GM19467 (cell line): ENCODE measurements at regions not wholly inside any gene's neighbourhood (a gene's known extent, or its start where the extent isn't known, plus 50 kb on each side); places are given as distances from the start of the nearest gene placed in this dataset.

Experiments
- ATAC-seq: cut with Tn5 transposase; IDR thresholded peaks from one replicate; pipeline ENCODE4 v1.9.1; 2021; ENCODE audit warnings: mild to moderate bottlenecking, moderate library complexity; ENCODE audit not compliant: unreplicated experiment

DNA sequence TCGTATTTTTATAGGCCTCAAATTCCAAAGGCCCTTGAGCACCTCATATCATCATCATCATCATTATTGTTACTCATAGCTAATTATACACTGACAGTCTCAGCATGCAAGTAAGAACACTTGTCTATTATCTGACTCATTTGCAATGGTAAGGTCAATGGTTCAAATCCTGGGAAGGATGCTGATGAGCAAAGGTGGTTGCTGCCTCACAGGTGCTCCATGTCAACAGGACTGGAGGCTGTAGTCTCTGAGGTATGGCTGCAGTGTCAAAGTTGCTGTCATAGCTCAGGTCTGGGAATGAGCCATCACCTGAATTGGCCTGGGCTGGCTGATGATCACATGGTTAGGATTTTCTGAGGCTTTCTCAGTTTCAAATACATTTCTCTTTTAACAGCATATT is 379.3 kb downstream of the BCL11A start:
- ATAC-seq, result no peak

DNA sequence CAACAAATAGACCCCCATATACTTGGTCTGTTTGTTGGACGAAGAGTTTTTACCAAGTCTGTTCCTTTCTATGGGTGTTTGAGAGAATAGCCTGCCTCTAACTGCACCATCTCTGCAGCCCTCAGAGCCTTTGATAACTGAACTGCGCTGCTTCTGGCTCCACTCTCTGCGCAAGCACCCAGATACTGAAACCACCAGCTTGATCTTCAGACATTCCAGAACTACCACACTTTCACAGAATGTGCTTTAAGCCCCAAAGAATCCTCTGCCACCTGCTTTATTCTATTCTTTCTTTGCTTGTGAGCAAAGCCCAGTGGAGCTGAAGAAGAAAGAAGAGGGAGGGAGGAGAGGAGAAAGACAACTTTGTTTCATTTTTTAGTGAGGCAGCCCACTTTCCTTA is 380.7 kb downstream of the BCL11A start:
- ATAC-seq, result no peak

DNA sequence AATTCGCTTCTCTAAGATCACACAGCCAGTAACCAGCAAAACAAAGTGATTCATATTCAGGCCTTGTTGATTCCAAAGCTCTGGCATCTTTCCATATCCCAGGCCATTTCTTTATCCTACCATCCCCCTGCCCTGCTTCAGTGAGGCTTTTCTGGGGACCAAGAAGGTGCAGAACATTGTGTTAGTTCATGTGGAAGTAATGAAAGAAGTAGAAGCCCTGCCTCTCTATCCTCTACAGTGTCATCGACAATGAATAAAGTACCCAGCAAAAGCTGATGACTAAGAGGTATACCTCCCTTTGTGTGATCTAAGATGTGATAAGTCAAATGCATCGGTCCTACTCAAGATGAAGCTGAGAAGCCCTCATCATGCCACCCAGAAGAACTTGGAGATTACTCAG is 383.2 kb downstream of the BCL11A start:
- ATAC-seq, result no peak

GRCh38 chr2:60168247-60168646 is 385.2 kb downstream of the BCL11A start:
- no peak for ATAC-seq

DNA sequence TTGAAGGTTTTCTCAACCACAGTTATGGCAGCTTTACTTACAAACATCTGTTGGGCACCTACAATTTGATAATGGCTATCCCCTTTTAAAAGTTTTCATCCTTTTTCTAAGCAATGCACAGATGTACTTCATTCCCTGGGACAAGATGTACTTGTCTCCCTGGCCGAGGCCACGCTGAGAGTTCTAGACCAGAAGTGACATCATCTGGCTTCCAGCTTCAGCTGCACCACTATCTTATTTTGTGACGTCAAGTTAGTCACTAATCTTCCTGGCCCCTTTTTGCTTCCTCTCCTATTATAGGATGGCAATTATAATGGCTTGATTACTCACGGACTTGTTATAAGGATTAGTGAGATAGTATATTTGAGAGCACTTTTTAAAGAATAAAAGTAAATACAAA is 386.4 kb downstream of the BCL11A start:
- no peak for ATAC-seq

DNA sequence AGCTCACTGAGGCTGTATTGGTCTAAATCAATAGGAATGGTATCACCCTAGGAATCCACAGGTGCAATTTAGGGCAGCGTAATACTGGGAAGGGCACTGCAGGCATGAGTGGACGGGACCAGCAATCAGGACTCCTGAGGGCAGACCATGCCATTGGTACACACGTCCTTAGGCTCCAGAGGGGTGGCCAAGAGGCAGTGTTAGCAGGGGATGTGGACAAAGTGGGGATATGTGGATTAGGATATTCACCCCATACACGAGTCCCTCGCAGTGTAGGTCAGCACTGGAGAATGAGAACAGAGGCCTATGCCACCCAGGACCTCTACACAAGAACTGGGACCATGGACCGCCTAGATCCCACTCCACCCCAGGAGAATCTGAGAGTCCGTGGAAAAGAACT is 389.8 kb downstream of the BCL11A start:
- ATAC-seq, result no peak

DNA sequence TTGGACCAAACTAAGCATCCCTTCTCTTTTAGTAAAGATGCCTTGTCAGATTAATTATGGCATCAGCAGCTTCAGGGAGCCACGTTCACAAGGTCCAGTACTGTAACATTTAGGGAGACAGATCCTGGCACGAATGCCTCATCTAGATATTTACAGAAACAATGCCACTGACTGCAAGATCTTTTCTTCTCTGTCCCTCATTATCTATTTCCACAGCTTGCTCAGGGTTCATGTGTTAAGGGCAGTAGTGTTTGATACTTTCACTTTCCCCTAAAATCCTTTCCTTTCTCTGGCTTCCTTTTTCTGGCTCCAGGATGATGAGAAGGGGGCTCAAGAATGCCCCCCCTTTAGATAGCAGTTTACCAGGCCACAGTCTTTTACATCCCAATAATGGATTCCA is 393.9 kb downstream of the BCL11A start:
- ATAC-seq, result no peak

DNA sequence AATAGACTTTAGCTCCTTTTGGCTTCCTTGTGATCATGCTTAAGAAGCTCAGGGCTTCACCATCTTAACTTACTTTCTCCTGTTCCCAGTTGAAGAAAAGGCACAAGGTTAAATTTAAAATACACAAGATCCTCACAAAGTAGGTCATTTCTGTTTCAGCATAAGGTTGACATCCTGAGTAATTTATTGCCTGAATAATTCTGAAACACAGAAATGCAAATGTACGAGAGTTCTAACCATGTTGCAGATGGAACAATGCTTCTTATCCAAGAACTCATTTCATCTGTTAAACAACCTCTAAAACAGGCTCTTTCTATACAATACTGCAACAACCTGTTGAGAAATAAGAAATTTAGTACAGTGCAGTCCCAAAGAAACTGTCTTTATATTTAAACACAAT is 395.2 kb downstream of the BCL11A start:
- no peak for ATAC-seq

DNA sequence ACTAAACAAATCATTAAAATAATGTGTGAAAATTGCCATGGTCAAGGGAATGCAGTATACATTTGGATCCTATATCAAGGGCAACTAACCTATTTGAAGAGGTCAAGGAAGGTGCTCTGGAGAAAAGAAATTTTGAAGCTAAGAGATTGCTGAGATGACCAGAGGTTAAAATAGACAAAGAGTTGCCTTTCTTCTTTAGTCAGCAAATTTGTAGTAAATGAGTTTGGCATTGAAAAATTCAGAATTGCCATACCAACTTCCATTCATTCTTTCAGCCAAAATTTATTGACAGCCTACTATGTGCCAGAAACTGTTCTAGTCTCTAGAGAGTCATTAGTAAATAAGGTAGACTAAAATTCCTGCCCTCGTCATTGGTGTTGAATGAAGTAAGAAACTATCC is 396.2 kb downstream of the BCL11A start:
- ATAC-seq, result no peak

DNA sequence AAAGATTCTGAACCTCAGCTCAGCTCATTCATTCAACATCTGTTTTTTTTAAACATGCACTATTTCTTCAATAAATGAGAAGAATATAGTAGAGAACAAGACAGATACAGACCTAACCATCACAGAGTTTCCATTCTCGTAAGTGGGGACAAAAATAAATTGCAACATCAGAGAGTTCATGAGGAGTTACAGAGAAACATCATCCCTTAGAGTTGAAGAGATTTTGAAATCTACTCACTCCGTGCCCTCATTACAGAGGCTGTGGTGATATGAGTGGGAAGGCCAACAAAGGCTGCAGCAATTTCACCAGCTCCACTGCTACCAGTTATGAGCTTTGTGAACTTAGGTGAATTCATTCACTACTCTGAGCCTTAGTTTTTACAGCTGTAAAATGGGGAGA is 399.3 kb downstream of the BCL11A start:
- no peak for ATAC-seq

DNA sequence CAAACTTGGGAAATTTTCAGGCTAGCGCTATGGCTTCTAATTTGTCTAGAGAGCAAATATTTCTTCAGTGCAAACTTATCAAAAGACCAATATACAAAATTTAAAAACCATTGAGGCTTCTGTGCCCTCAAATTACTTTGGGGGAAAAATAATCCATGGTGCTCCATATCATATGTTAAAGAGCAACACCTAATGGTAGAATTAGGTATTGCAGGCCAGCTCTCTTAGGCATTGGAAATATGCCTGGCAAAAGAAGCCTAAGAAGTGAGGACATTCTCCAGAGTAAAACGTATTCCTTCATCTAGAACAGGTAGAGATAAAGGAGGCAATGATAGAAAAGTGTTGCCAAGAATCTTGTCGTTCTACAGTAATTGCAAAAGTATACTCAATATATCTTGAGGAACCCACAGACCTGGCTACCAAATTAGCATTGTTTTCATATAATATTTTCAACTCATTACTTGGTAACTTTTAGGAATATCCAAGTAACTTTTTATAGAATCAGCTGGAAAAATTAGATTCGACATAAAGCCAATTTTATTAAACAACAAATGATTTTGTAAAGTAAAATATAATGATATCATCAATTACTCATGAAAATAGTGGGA is 401.1 kb downstream of the BCL11A start:
- no peak for ATAC-seq

- ATAC-seq, result no peak
These were observed 404.3 kb downstream of the BCL11A start for GRCh38 chr2:60149176-60149575.

DNA sequence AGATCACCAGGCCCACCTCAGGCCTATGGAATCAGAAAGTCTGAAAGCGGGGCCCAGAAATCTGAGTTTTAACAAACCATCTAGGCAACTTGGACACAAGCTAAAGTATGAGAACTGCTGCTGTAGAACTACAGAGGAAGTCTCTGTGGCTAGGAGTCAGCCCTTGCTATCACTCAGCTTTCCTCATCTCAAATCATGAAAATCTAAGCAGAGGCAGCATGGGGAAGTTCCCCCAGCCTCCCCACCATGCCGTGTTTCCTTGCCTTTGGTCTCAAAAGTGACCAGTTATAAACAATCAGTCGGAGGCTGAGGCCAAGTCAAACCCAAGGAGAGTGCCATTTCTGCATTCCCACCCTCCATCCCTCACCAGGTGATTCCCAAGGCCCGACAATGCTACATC is 404.7 kb downstream of the BCL11A start:
- ATAC-seq, result no peak

GRCh38 chr2:60140185-60140584 is 413.3 kb downstream of the BCL11A start:
- no peak for ATAC-seq

GRCh38 chr2:60136913-60137312 is 416.5 kb downstream of the BCL11A start:
- no peak for ATAC-seq

- ATAC-seq, result no peak
These were observed 426.3 kb downstream of the BCL11A start for GRCh38 chr2:60127191-60127590.

- no peak for ATAC-seq
These were observed 427.6 kb downstream of the BCL11A start for GRCh38 chr2:60125611-60126426.

DNA sequence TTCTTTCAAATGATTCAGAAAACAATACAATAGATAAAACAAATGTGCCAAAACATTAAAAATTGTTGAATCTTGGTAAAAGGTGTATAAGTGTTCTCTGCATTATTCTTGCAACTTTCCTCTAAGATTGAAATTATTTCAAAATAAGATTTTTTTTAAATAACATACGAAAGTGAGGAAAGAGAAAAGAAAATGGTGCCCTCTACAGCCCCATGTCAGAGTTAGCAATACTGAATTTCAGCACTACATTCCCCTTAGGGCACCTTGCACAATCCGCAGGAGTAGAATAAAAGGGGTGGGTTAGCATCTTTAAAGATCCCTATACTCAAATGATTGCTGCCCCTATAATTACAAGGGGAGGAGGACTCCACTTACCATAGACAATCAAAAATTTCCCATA is 433.7 kb downstream of the BCL11A start:
- ATAC-seq, result no peak

DNA sequence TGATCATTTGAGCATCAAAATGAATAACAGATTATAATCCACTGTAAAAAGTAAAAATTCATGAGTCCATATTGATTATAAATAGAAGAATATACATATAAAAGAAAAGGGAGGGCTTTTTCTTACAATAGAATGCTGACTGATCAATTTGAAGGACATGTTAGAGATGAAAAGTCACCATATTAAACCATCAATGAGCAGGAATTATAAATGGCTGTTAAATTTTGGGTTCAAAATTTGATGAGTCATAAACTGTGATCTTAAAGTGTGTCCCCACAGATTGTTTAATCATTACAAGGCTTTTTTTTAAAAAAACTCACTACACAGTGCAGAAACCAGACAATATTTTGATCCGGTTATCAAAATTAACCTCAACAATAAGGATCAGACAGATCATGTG is 434.5 kb downstream of the BCL11A start:
- ATAC-seq, result no peak

DNA sequence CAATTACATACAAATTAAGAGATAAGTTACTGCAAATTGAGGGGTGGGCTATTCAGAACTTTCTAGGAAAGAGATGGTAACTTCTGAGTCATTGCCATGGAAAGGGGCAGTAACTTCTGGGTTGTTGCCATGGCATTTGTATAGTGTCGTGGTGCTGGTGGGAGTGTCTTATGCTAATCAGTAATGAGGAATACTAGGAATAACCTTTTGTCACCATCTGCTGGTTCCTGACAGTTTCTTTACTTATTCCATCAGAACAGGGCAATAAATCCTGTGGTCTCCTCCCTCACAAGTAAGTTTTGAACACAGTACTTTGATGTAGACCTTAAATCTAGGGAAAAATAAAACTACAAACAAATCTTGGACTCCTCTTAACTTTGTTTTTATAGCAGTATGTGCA is 435.4 kb downstream of the BCL11A start:
- no peak for ATAC-seq

DNA sequence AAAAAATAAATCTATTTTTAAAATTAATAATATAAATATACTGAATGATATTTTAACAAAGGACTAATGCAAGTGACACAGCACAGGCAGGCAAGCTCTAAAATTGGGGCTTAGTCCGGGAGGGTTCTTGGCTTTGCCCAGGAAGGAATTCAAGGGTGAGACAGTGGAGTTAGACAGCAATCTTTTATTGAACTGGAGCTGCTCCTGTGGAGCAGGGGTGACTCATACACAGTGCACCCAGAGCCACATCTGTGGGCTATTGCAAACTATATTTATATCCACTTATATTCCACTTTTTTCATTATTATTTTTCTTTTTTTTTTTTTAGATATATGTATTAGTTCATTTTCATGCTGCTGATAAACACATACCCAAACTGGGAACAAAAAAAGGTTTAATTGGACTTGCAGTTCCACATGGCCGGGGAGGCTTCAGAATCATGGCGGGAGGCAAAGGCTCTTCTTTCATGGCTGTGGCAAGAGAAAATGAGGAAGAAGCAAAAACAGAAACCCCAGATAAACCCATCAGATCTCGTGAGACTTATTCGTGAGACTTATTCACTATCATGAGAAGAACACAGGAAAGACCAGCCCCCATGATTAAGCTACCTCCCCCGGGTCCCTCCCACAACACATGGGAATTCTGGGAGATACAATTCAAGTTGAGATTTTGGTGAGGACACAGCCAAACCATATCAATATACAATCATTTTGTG is 437.1 kb downstream of the BCL11A start:
- no peak for ATAC-seq

DNA sequence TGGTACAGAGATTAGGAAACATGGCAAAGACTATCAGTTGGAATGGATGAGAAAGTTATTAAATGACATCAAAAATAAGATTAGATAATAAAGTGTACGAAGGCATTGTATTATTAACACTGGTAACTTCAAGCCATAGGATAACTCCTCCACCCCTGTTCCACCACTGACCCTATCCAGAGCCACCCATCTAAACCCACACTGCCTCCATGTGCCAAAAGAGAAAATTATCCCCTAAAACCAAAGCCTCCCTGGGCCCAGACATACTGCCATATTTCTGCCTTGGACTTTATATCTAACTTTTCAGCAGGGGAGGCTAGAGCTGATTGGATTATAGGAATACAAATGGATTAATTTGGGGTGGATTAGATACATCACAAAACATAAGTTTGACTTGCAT is 443.7 kb downstream of the BCL11A start:
- no peak for ATAC-seq
